ENCODE measurements at regions not wholly inside any gene's neighbourhood (a gene's known extent, or its start where the extent isn't known, plus 50 kb on each side); places are given as distances from the start of the nearest gene placed in this dataset.
A peak's percentile ranks its signal among the peaks of the same experiment; 100 is the strongest.

DNA sequence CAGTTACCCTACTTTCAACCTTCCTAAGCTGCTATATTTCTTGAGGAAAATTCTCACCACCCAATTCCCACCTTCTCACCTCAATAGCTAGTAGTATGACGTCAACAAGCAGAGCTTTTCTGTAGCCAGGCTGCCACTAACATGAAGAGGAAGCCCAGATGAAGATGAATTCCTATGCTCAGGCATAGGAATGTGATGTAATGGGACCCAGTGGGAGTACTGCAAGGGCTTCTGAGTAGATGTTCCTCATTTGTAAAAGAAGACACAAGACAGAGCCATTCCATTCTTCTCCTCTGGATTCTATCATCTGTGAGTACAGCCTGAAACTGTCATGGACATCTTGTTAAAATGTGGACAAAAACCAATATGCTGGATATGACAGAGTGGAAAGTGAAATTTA is 81.6 kb upstream of the KLF3 start:
- DNase-seq (ENCODE audit: low spot score) = no peak
- FAIRE-seq = no peak
- BruUV-seq (replicated peaks) = no TSS peak
- Histone ChIP-seq H4K20me1 (ENCODE audit: insufficient read depth, low read length) (no peaks in the 10 kb centered on the region), H3K79me2 (ENCODE audit: insufficient read depth, low read length) (no peaks in the 10 kb centered on the region), H3K36me3 (replicated peaks in 1 of 2; ENCODE audit: control insufficient read depth in 1 of 2, insufficient read depth in 2 of 2, low read length in 2 of 2) (no peaks in the 10 kb centered on the region), H3K27me3 (ENCODE audit: control insufficient read depth in 1 of 2, insufficient read depth in 2 of 2, low read length in 2 of 2) (no peaks in the 10 kb centered on the region; a peak in 1 of 5 replicates), H3K4me2 (ENCODE audit: low read depth, low read length) (no peak overlapping the region), H2AFZ (ENCODE audit: low read length) (no peak overlapping the region), H3K27ac (ENCODE audit: extremely low read length, insufficient read depth, low read length) (no peak overlapping the region), H3K4me3 (replicated peaks in 1 of 3; ENCODE audit: insufficient read depth in 1 of 3, low read depth in 2 of 3, low read length in 3 of 3) (no peak overlapping the region), H3K9ac (ENCODE audit: insufficient read depth, low read depth, low read length) (no peak overlapping the region), H3K9me3 (ENCODE audit: low read length) (no peaks in the 10 kb centered on the region), H3K4me1 (ENCODE audit: insufficient read depth, low read length) (no peaks in the 10 kb centered on the region)
- 5% methylated on average over 1 of the region's 1 CpG for WGBS (ENCODE audit: low lambda C conversion rate)
- TF ChIP-seq, protein P1, sequence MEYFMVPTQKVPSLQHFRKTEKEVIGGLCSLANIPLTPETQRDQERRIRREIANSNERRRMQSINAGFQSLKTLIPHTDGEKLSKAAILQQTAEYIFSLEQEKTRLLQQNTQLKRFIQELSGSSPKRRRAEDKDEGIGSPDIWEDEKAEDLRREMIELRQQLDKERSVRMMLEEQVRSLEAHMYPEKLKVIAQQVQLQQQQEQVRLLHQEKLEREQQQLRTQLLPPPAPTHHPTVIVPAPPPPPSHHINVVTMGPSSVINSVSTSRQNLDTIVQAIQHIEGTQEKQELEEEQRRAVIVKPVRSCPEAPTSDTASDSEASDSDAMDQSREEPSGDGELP (IDR thresholded peaks at IDR 0.05; ENCODE audit: borderline replicate concordance, low read depth) = no peak
- TF ChIP-seq ZBTB3 (CRISPR knock-in tag; IDR thresholded peaks at IDR 0.05; ENCODE audit: borderline replicate concordance, low read depth) = no peak
- no peak for TF ChIP-seq HNRNPK (IDR thresholded peaks at IDR 0.05; ENCODE audit: low read depth, low read length, poor library complexity, severe bottlenecking)
- no peak for TF ChIP-seq SRSF9 (IDR thresholded peaks at IDR 0.05; ENCODE audit: borderline replicate concordance, insufficient read depth, low read depth, low read length, poor library complexity, severe bottlenecking)
- TF ChIP-seq ZNF562 (CRISPR knock-in tag; IDR thresholded peaks at IDR 0.05; ENCODE audit: borderline replicate concordance) = no peak
- peak; percentile 75 for TF ChIP-seq CREB1 (IDR thresholded peaks at IDR 0.05)
- no peak for TF ChIP-seq CREB1 (CRISPR knock-in tag; IDR thresholded peaks at IDR 0.05)
- TF ChIP-seq, protein P2, sequence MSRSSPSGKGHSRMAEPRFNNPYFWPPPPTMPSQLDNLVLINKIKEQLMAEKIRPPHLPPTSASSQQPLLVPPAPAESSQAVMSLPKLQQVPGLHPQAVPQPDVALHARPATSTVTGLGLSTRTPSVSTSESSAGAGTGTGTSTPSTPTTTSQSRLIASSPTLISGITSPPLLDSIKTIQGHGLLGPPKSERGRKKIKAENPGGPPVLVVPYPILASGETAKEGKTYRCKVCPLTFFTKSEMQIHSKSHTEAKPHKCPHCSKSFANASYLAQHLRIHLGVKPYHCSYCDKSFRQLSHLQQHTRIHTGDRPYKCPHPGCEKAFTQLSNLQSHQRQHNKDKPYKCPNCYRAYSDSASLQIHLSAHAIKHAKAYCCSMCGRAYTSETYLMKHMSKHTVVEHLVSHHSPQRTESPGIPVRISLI (CRISPR knock-in tag; IDR thresholded peaks at IDR 0.05; ENCODE audit: borderline replicate concordance) = no peak
- TF ChIP-seq, protein P3, sequence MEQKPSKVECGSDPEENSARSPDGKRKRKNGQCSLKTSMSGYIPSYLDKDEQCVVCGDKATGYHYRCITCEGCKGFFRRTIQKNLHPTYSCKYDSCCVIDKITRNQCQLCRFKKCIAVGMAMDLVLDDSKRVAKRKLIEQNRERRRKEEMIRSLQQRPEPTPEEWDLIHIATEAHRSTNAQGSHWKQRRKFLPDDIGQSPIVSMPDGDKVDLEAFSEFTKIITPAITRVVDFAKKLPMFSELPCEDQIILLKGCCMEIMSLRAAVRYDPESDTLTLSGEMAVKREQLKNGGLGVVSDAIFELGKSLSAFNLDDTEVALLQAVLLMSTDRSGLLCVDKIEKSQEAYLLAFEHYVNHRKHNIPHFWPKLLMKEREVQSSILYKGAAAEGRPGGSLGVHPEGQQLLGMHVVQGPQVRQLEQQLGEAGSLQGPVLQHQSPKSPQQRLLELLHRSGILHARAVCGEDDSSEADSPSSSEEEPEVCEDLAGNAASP (CRISPR knock-in tag; IDR thresholded peaks at IDR 0.05; ENCODE audit: borderline replicate concordance) = no peak
- no peak for TF ChIP-seq ZNF747 (CRISPR knock-in tag; IDR thresholded peaks at IDR 0.05; ENCODE audit: borderline replicate concordance)
- TF ChIP-seq ZNF550 (CRISPR knock-in tag; IDR thresholded peaks at IDR 0.05; ENCODE audit: borderline replicate concordance) = no peak
- no peak for TF ChIP-seq TOE1 (CRISPR knock-in tag; IDR thresholded peaks at IDR 0.05)
- TF ChIP-seq, protein P4, sequence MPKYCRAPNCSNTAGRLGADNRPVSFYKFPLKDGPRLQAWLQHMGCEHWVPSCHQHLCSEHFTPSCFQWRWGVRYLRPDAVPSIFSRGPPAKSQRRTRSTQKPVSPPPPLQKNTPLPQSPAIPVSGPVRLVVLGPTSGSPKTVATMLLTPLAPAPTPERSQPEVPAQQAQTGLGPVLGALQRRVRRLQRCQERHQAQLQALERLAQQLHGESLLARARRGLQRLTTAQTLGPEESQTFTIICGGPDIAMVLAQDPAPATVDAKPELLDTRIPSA (CRISPR knock-in tag; IDR thresholded peaks at IDR 0.05; ENCODE audit: borderline replicate concordance) = no peak
- TF ChIP-seq, protein P5, sequence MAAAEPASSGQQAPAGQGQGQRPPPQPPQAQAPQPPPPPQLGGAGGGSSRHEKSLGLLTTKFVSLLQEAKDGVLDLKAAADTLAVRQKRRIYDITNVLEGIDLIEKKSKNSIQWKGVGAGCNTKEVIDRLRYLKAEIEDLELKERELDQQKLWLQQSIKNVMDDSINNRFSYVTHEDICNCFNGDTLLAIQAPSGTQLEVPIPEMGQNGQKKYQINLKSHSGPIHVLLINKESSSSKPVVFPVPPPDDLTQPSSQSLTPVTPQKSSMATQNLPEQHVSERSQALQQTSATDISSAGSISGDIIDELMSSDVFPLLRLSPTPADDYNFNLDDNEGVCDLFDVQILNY (CRISPR knock-in tag; conservative IDR thresholded peaks at IDR 0.05) = no peak
- TF ChIP-seq, protein P6, sequence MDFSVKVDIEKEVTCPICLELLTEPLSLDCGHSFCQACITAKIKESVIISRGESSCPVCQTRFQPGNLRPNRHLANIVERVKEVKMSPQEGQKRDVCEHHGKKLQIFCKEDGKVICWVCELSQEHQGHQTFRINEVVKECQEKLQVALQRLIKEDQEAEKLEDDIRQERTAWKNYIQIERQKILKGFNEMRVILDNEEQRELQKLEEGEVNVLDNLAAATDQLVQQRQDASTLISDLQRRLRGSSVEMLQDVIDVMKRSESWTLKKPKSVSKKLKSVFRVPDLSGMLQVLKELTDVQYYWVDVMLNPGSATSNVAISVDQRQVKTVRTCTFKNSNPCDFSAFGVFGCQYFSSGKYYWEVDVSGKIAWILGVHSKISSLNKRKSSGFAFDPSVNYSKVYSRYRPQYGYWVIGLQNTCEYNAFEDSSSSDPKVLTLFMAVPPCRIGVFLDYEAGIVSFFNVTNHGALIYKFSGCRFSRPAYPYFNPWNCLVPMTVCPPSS (IDR thresholded peaks at IDR 0.05) = no peak
- no peak for TF ChIP-seq ZNF790 (CRISPR knock-in tag; IDR thresholded peaks at IDR 0.05; ENCODE audit: borderline replicate concordance)
- TF ChIP-seq ATF7 (IDR thresholded peaks at IDR 0.05) = peak; percentile 78
- TF ChIP-seq ATF7 (CRISPR knock-in tag; IDR thresholded peaks at IDR 0.05) = no peak
- CTCF ChIA-PET (ENCODE audit: low intra/inter-chr PET ratio, low total read pairs) = no interaction called here
- in situ Hi-C loops (cut with HindIII; ENCODE audit: extremely low pct_ligation_motif_present, low pct_unique_long_range_greater_than_20kb) (no loop called here), intact Hi-C loops (cut with micrococcal nuclease; ENCODE audit: unreplicated experiment) (no loop called here)
- POLR2A ChIA-PET = no interaction called here
- ATAC-seq = no peak
